ENCODE measurements at regions not wholly inside any gene's neighbourhood (a gene's known extent, or its start where the extent isn't known, plus 50 kb on each side); places are given as distances from the start of the nearest gene placed in this dataset.

DNA sequence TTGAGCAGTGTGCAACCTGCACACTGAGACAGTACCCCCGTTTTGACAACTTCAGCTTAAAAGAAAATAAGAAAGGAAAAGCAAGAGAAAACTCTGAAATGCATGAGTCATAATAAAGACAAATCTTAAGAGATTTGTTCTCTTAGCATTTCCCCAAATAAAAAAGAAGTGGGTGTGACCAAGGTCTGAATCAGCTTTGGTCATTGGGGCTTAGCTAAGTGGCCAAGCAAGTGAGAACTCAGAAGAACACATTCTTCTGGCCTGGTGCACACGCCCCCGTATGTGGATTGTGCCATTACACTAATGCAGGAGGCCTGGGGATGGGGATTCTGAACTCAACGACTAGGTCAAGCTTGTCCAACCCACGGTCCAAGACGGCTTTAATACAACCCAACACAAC, 56.9 kb upstream of the PDZRN3 start:
- no peaks in the 10 kb centered on the region for H3K36me3 ChIP-seq
- TF ChIP-seq, protein P1, sequence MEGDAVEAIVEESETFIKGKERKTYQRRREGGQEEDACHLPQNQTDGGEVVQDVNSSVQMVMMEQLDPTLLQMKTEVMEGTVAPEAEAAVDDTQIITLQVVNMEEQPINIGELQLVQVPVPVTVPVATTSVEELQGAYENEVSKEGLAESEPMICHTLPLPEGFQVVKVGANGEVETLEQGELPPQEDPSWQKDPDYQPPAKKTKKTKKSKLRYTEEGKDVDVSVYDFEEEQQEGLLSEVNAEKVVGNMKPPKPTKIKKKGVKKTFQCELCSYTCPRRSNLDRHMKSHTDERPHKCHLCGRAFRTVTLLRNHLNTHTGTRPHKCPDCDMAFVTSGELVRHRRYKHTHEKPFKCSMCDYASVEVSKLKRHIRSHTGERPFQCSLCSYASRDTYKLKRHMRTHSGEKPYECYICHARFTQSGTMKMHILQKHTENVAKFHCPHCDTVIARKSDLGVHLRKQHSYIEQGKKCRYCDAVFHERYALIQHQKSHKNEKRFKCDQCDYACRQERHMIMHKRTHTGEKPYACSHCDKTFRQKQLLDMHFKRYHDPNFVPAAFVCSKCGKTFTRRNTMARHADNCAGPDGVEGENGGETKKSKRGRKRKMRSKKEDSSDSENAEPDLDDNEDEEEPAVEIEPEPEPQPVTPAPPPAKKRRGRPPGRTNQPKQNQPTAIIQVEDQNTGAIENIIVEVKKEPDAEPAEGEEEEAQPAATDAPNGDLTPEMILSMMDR (IDR thresholded peaks at IDR 0.05; ENCODE audit: borderline replicate concordance), result no peak
- H3K4me3 ChIP-seq, result no peak overlapping the region
- H3K27me3 ChIP-seq (ENCODE audit: low read depth), result no peaks in the 10 kb centered on the region
- no peaks in the 10 kb centered on the region for H3K9me3 ChIP-seq (replicated peaks)
- intact Hi-C loops (cut with micrococcal nuclease), result no loop called here
- DNase-seq, result no peak
- no peak overlapping the region for H3K27ac ChIP-seq (replicated peaks)
- H3K4me1 ChIP-seq, result no peaks in the 10 kb centered on the region

DNA sequence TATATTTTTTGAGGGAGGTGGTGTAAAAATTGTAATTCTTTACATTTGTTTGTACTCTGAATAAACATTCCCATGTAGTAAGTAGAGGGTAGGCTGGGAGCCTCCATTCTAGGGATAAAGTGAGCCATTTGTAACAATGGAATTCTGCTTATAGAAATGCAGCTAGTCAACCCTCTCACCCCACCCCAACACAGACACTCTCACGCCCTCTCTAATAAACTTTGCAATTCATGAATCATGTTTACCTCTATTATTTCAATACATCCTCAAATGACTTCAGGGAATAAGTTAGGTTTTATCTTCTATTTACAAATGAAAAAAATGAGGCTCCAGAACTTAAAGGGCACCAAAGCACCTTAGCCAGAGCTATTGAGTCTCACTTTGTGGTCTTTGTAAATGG, 56.5 kb upstream of the PDZRN3 start:
- Histone ChIP-seq H3K4me3 (no peak overlapping the region), H3K4me1 (no peaks in the 10 kb centered on the region), H3K36me3 (no peaks in the 10 kb centered on the region), H3K27ac (replicated peaks) (no peak overlapping the region), H3K9me3 (replicated peaks) (no peaks in the 10 kb centered on the region), H3K27me3 (ENCODE audit: low read depth) (no peaks in the 10 kb centered on the region)
- TF ChIP-seq, protein P1 (IDR thresholded peaks at IDR 0.05; ENCODE audit: borderline replicate concordance), result no peak
- no peak for DNase-seq
- intact Hi-C loops (cut with micrococcal nuclease), result no loop called here

DNA sequence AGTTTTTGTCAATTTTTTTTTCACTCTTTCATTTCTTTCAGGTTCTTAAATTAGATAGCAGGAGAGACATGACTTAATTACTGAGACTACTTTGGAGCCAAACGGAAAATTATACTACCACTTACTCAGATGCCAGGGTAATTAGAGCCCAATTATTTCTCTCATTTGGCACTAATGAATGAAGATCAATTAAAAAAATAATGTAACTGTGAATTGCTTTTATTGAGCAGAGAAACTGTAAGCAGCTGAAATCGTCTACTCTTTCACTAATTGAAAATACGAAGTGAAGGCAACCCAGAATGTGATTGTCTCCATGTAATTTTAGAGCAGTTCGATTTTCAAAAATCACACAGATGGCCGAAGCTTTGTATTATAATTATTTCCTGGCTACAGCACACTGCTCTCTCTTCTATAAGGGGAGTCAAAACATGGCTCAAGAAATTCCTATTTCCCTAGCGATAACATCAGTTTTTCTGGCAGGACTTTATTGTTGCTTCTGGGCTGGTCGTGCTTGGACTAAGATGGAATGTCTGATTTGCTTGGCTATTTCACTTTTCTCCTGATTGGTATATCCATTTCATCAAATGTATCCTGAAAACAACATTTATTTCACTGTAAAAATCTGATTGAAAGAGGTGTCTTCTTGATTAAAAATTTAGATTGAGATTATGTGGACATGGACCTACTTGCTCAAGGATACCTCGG, 55.8 kb upstream of the PDZRN3 start:
- H3K4me1 ChIP-seq, result no peaks in the 10 kb centered on the region
- TF ChIP-seq, protein P1 (IDR thresholded peaks at IDR 0.05; ENCODE audit: borderline replicate concordance), result no peak
- intact Hi-C loops (cut with micrococcal nuclease), result no loop called here

DNA sequence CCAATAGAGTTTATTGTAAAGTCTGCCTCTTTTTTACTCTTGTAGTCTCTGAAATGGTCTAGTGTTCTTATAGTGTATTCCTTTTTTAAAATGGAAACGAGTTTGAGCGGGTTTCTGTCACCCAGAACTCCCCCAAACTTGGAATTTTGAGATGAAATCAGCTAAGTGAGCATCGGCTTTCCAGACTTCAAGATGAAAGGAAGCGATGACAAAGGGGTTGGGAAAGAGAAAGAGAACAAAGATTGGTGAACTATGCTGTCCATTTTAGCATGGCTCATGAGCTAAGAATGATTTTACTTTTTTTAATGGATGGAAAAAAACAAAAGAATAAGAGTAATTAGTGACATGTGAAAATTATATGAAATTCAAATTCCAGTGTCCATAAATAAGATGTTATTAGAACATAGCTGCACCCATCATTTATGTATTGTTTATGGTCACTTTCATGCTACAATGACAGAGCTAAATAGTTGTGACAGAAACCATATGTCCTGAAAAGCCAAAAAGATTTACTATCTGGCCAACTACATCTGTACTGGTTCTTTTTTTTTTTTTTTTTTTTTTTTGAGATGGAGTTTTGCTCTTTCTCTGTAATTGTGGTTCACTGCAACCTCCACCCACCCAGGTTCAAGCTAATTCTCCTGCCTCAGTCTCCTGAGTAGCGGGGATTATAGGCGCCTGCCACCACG, 52.7 kb upstream of the PDZRN3 start:
- no peak for DNase-seq
- Histone ChIP-seq H3K4me1 (no peaks in the 10 kb centered on the region), H3K9me3 (replicated peaks) (no peaks in the 10 kb centered on the region), H3K4me3 (no peak overlapping the region), H3K36me3 (no peaks in the 10 kb centered on the region), H3K27ac (replicated peaks) (no peak overlapping the region), H3K27me3 (ENCODE audit: low read depth) (no peaks in the 10 kb centered on the region)
- TF ChIP-seq, protein P1 (IDR thresholded peaks at IDR 0.05; ENCODE audit: borderline replicate concordance), result no peak
- intact Hi-C loops (cut with micrococcal nuclease), result no loop called here

More for the DNA sequence above, 55.8 kb upstream of the PDZRN3 start:
- H3K27ac ChIP-seq (replicated peaks), result no peak overlapping the region
- no peaks in the 10 kb centered on the region for H3K9me3 ChIP-seq (replicated peaks)
- no peaks in the 10 kb centered on the region for H3K36me3 ChIP-seq
- no peak for DNase-seq
- H3K27me3 ChIP-seq (ENCODE audit: low read depth), result no peaks in the 10 kb centered on the region
- H3K4me3 ChIP-seq, result no peak overlapping the region

Measured in left ventricle myocardium inferior (tissue), 1 donor.